ENCODE measurements at regions not wholly inside any gene's neighbourhood (a gene's known extent, or its start where the extent isn't known, plus 50 kb on each side); places are given as distances from the start of the nearest gene placed in this dataset.

DNA sequence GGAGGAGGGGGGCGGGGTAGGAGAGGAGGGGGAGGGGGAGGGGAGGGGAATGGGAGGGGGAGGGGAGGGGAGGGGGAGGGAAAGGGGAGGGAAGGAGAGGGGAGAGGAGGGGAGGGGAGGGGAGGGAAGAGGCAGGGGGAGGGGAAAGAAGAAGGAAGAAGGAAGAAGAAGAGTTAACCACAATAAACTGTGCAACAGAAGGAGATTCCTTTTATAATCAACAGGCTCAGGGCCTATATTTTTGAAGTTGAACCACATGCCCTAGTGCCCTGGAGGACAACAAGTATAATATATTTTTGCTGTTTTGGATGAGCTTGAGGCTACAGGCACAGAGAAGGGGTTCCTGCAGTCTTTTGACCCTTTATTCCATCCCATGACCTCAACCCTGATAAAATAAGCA is 228.2 kb upstream of the IRF2BP2 start:
- no peak overlapping the region for H4K8ac ChIP-seq (replicated peaks; ENCODE audit: insufficient read length, low read depth, low read length)
- no peaks in the 10 kb centered on the region for H3K27me3 ChIP-seq (ENCODE audit: insufficient read depth, low read length)
- H2BK5ac ChIP-seq (ENCODE audit: insufficient read length, low read length), result no peak overlapping the region
- H4K91ac ChIP-seq (ENCODE audit: insufficient read length, low read depth, low read length), result no peak overlapping the region
- no peak overlapping the region for H2AFZ ChIP-seq (ENCODE audit: low read length)
- H3K27me3 Mint-ChIP-seq (ENCODE audit: low read depth), result no peaks in the 10 kb centered on the region
- H3K56ac ChIP-seq (ENCODE audit: insufficient read length, low read depth, low read length), result no peak overlapping the region
- H3T11ph ChIP-seq (ENCODE audit: low read length), result no peak overlapping the region
- H3K4me3 Mint-ChIP-seq, result no peak overlapping the region
- TF ChIP-seq, protein P1, sequence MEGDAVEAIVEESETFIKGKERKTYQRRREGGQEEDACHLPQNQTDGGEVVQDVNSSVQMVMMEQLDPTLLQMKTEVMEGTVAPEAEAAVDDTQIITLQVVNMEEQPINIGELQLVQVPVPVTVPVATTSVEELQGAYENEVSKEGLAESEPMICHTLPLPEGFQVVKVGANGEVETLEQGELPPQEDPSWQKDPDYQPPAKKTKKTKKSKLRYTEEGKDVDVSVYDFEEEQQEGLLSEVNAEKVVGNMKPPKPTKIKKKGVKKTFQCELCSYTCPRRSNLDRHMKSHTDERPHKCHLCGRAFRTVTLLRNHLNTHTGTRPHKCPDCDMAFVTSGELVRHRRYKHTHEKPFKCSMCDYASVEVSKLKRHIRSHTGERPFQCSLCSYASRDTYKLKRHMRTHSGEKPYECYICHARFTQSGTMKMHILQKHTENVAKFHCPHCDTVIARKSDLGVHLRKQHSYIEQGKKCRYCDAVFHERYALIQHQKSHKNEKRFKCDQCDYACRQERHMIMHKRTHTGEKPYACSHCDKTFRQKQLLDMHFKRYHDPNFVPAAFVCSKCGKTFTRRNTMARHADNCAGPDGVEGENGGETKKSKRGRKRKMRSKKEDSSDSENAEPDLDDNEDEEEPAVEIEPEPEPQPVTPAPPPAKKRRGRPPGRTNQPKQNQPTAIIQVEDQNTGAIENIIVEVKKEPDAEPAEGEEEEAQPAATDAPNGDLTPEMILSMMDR (conservative IDR thresholded peaks at IDR 0.05), result no peak
- H3K9me3 Mint-ChIP-seq, result peaks cover 3 to 7% of the 10 kb centered on the region in 2 experiments; a peak in 3 of 5 replicates
- no peaks in the 10 kb centered on the region for H3K79me1 ChIP-seq (ENCODE audit: insufficient read depth, low read depth, low read length, poor library complexity, severe bottlenecking)
- no peaks in the 10 kb centered on the region for H3K23me2 ChIP-seq (ENCODE audit: insufficient read length, low read depth, low read length, poor library complexity, severe bottlenecking)
- no peak for DNase-seq
- H3K27ac ChIP-seq (ENCODE audit: insufficient read length, low read depth, low read length), result no peak overlapping the region
- no peak overlapping the region for H3K4me2 ChIP-seq (ENCODE audit: insufficient read depth, insufficient read length, low read length)
- no peak overlapping the region for H2BK120ac ChIP-seq (ENCODE audit: low read depth, low read length, poor library complexity, severe bottlenecking)
- no peaks in the 10 kb centered on the region for H4K20me1 ChIP-seq (ENCODE audit: control insufficient read depth, insufficient read depth, insufficient read length)
- H3K36me3 Mint-ChIP-seq (ENCODE audit: insufficient read depth in 1 of 3, low read depth in 3 of 3), result peaks cover 5 to 13% (median 8%) of the 10 kb centered on the region in 3 experiments; a peak in 4 of 7 replicates
- H3K4ac ChIP-seq (ENCODE audit: low read depth, low read length), result no peak overlapping the region
- no peak overlapping the region for H2BK20ac ChIP-seq (ENCODE audit: low read depth, low read length, poor library complexity, severe bottlenecking)
- peaks cover 10 to 14% of the 10 kb centered on the region in 2 experiments for H3K4me1 Mint-ChIP-seq
- H3K9me3 ChIP-seq (ENCODE audit: control insufficient read depth, low read depth, low read length), result no peaks in the 10 kb centered on the region
- H2BK15ac ChIP-seq (ENCODE audit: low read depth, low read length), result no peak overlapping the region
- no peak overlapping the region for H3K23ac ChIP-seq (ENCODE audit: insufficient read length, low read depth, low read length)
- no CpG with 5 or more reads among the region's 1 CpG for WGBS (ENCODE audit: extremely low coverage, insufficient read length, low lambda C conversion rate)
- no peak overlapping the region for H4K5ac ChIP-seq (ENCODE audit: insufficient read length, low read depth, low read length)
- no peak overlapping the region for H2AK5ac ChIP-seq (ENCODE audit: insufficient read length, low read length)
- no peak overlapping the region for H2BK12ac ChIP-seq (ENCODE audit: insufficient read length, low read depth, low read length)
- H3K79me2 ChIP-seq (ENCODE audit: insufficient read depth, low read length), result no peaks in the 10 kb centered on the region
- H3K4me1 ChIP-seq (ENCODE audit: insufficient read depth, low read length), result no peaks in the 10 kb centered on the region
- H3K9ac ChIP-seq (ENCODE audit: extremely low read depth, insufficient read length, low read length), result no peak overlapping the region
- H3K27ac Mint-ChIP-seq, result no peak overlapping the region
- H3K18ac ChIP-seq (ENCODE audit: insufficient read length, low read depth, low read length), result no peak overlapping the region
- H3K14ac ChIP-seq (ENCODE audit: insufficient read depth, low read length), result no peak overlapping the region

Data from H9 (cell line).